ELR (cell line): ENCODE measurements at regions not wholly inside any gene's neighbourhood (a gene's known extent, or its start where the extent isn't known, plus 50 kb on each side); places are given as distances from the start of the nearest gene placed in this dataset.
"Not testable (repeated sequence)": the region's sequence is repeated elsewhere in the genome, so short reads cannot be mapped to it uniquely, and the experiment has no call there.

Experiments
- DNase-seq: peaks from one replicate; pipeline ENCODE4 v3.0.0-alpha.2; 2015; ENCODE audit warnings: low read depth

DNA sequence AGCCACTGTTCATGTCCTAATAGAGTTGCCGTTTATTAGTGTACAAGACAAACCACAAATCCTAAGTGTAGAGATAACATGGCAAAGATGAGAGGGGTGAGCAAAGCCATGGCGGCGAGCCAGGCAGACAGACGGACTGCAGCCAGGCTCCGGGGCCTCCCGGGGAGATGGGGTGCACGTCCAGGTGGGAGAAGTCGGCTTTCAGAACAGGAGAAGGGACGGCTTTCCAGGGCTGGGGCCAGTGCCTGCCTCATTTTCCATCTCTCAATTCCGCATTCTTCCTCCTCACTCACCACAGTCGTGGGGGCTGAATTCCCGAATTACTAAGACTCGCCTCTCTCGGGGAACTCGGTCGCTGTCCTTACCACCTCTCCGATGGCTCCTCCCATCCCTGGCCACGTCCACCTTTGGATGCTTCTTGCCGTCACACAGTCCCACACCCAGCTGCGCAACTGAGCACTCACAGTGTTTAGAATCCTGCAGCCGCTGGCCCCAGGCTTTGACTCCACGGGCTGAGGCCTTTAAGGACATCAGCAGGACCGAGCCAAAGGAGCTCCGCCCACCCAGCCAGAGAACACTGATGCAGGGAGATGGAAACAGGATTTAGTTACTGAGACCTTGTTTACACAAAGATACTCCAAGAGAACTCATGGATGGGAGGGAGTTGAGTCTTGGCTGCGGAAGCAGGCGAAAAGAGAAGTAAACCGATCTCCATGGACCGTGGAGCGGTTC lies 59.7 kb downstream of the RNF112 start:
- no peak for DNase-seq

DNA sequence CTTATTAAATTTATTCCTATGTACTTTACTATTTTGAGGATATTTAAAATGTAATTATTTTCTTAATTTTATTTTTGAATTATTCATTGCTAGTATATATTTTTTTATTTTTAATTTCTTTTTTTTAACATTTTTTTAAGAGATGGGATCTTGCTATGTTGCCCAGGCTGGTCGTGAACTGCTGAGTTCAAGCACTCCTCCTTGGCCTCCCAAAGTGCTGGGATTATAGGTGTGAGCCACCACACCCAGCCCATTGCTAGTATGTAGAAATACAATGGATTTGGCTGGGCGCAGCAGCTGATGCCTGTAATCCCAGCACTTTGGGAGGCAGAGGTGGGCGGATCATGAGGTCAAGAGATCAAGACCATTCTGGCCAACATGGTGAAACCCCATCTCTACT lies 59.2 kb upstream of the SLC47A1 start:
- not testable (repeated sequence) for DNase-seq

DNA sequence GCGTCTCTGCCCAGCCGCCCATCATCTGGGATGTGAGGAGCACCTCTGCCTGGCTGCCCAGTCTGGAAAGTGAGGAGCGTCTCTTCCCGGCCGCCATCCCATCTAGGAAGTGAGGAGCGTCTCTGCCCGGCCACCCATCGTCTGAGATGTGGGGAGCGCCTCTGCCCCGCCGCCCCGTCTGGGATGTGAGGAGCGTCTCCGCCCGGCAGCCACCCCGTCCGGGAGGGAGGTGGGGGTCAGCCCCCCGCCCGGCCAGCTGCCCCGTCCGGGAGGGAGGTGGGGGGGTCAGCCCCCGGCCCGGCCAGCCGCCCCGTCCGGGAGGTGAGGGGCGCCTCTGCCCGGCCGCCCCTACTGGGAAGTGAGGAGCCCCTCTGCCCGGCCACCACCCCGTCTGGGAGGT lies 57.9 kb upstream of the SLC47A1 start:
- not testable (repeated sequence) for DNase-seq

DNA sequence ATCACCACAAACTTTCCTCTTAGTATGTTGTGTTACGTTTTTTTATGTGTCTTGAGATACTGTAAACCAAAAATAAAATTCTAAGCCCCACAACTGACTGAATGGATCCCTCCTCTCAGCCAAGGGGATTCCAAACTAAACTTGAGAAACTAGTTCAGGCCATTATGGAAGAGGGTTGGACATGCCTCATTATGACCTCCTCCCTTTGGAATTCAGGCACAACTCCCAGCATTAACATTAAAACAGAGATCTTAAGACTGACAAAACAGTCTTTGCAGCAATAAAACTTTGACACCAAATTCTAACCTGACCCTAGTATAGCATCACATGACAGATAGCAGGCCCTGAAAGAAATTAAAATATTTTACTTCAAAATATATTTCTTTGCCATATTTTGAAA lies 51.1 kb upstream of the SLC47A1 start:
- peak; percentile 39 for DNase-seq
